ENCODE measurements at regions not wholly inside any gene's neighbourhood (a gene's known extent, or its start where the extent isn't known, plus 50 kb on each side); places are given as distances from the start of the nearest gene placed in this dataset.

DNA sequence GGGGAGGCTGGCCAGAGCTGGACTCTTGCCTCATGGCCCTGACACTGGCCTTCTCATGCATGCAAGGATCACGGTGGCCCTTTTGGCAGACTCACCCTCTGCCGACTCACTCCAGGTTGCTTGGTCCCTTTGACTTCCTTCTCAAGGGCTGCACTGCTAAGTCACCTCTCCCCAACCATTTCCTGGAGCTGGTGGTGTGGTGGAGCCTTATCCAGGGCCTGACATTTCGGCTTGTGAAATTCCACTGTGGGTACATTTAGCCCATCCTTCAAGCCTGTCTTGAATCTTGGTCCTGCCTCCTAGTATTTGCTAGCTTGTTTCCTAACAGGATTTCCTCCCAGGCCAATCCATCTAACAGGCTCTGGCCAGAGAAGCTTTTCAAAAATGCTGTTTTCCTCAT is 52.6 kb upstream of the JUN start:
- Histone ChIP-seq H4K20me1 (ENCODE audit: insufficient read depth, low read length, poor library complexity, severe bottlenecking) (no peaks in the 10 kb centered on the region), H3F3A (ENCODE audit: low read depth) (no peaks in the 10 kb centered on the region), H3K79me2 (ENCODE audit: insufficient read depth, low read length) (no peaks in the 10 kb centered on the region), H3K9me2 (replicated peaks; ENCODE audit: low read depth, low read length) (no peaks in the 10 kb centered on the region), H3K9me3 (ENCODE audit: insufficient read depth, low read depth, low read length) (no peaks in the 10 kb centered on the region), H3K9ac (ENCODE audit: low read depth, low read length, poor library complexity, severe bottlenecking) (no peak overlapping the region), H3K4me2 (ENCODE audit: low read depth, low read length, poor library complexity, severe bottlenecking) (no peak overlapping the region), H3K27me3 (ENCODE audit: insufficient read depth, low read length, poor library complexity, severe bottlenecking) (no peaks in the 10 kb centered on the region), H3K36me3 (ENCODE audit: insufficient read depth, low read length) (no peaks in the 10 kb centered on the region), H2AFZ (ENCODE audit: low read length) (no peak overlapping the region), H3K4me1 (ENCODE audit: insufficient read depth, low read length, poor library complexity, severe bottlenecking) (no peaks in the 10 kb centered on the region), H3K4me3 (ENCODE audit: low read length, poor library complexity, severe bottlenecking) (no peak overlapping the region)
- TF ChIP-seq CTCF (conservative IDR thresholded peaks at IDR 0.05; ENCODE audit: low read length), result no peak
- no peak for TF ChIP-seq EZH2phosphoT487 (IDR thresholded peaks at IDR 0.05; ENCODE audit: borderline replicate concordance)

- no peak overlapping the region for H3K4me3 ChIP-seq (ENCODE audit: low read length, poor library complexity, severe bottlenecking)
- no peak overlapping the region for H3K9ac ChIP-seq (ENCODE audit: low read depth, low read length, poor library complexity, severe bottlenecking)
- H3K4me2 ChIP-seq (ENCODE audit: low read depth, low read length, poor library complexity, severe bottlenecking), result no peak overlapping the region
- no peaks in the 10 kb centered on the region for H3K9me3 ChIP-seq (ENCODE audit: insufficient read depth, low read depth, low read length)
- H3F3A ChIP-seq (ENCODE audit: low read depth), result no peaks in the 10 kb centered on the region
- no peak overlapping the region for H2AFZ ChIP-seq (ENCODE audit: low read length)
- no peak for TF ChIP-seq EZH2phosphoT487 (IDR thresholded peaks at IDR 0.05; ENCODE audit: borderline replicate concordance)
- no peaks in the 10 kb centered on the region for H3K4me1 ChIP-seq (ENCODE audit: insufficient read depth, low read length, poor library complexity, severe bottlenecking)
- no peaks in the 10 kb centered on the region for H3K36me3 ChIP-seq (ENCODE audit: insufficient read depth, low read length)
- H3K79me2 ChIP-seq (ENCODE audit: insufficient read depth, low read length), result no peaks in the 10 kb centered on the region
- H4K20me1 ChIP-seq (ENCODE audit: insufficient read depth, low read length, poor library complexity, severe bottlenecking), result no peaks in the 10 kb centered on the region
- H3K27me3 ChIP-seq (ENCODE audit: insufficient read depth, low read length, poor library complexity, severe bottlenecking), result no peaks in the 10 kb centered on the region
- no peaks in the 10 kb centered on the region for H3K9me2 ChIP-seq (replicated peaks; ENCODE audit: low read depth, low read length)
These were observed 54.0 kb upstream of the JUN start for GRCh38 chr1:58837886-58838285.

DNA sequence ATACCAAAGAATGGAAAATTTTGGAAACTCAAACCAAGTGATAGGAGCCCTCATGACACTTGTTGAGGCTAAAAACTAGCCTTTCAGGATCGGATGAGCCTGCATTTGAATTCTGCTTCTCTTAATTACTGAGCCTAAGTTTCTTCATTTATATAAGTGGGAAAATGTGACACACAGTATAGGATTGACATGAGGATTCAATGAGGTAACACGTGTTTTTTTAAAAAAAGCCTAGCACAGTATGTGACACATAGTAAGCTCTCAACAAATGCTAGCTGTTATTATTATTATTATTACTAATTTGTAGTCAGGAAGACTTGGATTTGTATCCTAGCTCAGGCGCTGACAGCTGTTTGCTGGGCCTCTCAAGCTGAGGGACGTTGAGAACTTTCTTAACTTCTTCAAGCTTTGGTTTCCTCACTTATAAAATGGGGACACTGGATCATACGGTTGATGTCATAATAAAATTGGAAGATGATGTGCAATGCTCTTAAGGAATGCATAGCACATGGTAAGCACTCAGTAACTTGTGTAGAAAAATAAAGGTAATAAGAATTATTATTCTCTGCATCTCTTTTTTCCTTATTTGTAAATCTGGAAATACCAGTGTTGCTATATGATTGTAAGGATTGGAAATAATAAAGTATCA is 55.4 kb upstream of the JUN start:
- Histone ChIP-seq H3K4me3 (ENCODE audit: low read length, poor library complexity, severe bottlenecking) (no peak overlapping the region), H3K36me3 (ENCODE audit: insufficient read depth, low read length) (no peaks in the 10 kb centered on the region), H3K9me3 (ENCODE audit: insufficient read depth, low read depth, low read length) (no peaks in the 10 kb centered on the region), H2AFZ (ENCODE audit: low read length) (no peak overlapping the region), H3K4me1 (ENCODE audit: insufficient read depth, low read length, poor library complexity, severe bottlenecking) (no peaks in the 10 kb centered on the region), H3K4me2 (ENCODE audit: low read depth, low read length, poor library complexity, severe bottlenecking) (no peak overlapping the region), H3K79me2 (ENCODE audit: insufficient read depth, low read length) (no peaks in the 10 kb centered on the region), H3K9me2 (replicated peaks; ENCODE audit: low read depth, low read length) (no peaks in the 10 kb centered on the region), H3K9ac (ENCODE audit: low read depth, low read length, poor library complexity, severe bottlenecking) (no peak overlapping the region), H3K27me3 (ENCODE audit: insufficient read depth, low read length, poor library complexity, severe bottlenecking) (no peaks in the 10 kb centered on the region), H3F3A (ENCODE audit: low read depth) (no peaks in the 10 kb centered on the region), H4K20me1 (ENCODE audit: insufficient read depth, low read length, poor library complexity, severe bottlenecking) (no peaks in the 10 kb centered on the region)
- TF ChIP-seq EZH2phosphoT487 (IDR thresholded peaks at IDR 0.05; ENCODE audit: borderline replicate concordance) (no peak), CTCF (conservative IDR thresholded peaks at IDR 0.05; ENCODE audit: low read length) (no peak)

All from Loucy (cell line).